ENCODE measurements at regions not wholly inside any gene's neighbourhood (a gene's known extent, or its start where the extent isn't known, plus 50 kb on each side); places are given as distances from the start of the nearest gene placed in this dataset.

DNA sequence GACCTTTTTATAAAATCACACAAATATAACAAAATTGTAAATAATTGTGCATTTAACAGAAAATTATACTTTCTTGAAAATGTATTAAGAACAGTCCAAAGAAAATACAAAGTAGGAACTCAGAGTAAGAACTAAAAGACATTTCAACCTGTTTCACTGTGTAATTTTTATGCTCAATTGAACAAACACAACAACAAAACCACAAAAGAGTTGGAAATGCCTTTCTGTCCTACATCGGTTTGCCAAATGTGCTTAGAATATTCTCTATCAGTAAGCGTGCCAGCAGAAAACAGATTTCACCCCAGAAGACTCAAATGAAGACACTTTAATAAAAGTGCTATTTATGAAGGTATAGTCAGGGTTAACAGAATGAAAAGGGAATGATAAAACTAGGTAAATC is 592.1 kb downstream of the PRELID2 start:
- H3K4me3 Mint-ChIP-seq (ENCODE audit: unreplicated experiment) = no peak overlapping the region
- Histone ChIP-seq H3K36me3 (ENCODE audit: insufficient read depth, low read length) (no peaks in the 10 kb centered on the region), H3K9me3 (ENCODE audit: insufficient read depth, low read depth, low read length) (no peaks in the 10 kb centered on the region), H3K9ac (ENCODE audit: low read length) (no peak overlapping the region), H3K4me2 (ENCODE audit: low read length) (no peak overlapping the region), H3K4me1 (ENCODE audit: insufficient read depth, low read length) (no peaks in the 10 kb centered on the region), H3K4me3 (ENCODE audit: insufficient read depth, low read depth, low read length) (no peak overlapping the region), H3K27me3 (ENCODE audit: insufficient read depth, low read length) (no peaks in the 10 kb centered on the region), H4K20me1 (ENCODE audit: insufficient read depth, low read length) (no peaks in the 10 kb centered on the region), H3K79me2 (ENCODE audit: insufficient read depth, low read length) (no peaks in the 10 kb centered on the region), H3K27ac (ENCODE audit: low read depth, low read length) (no peak overlapping the region), H2AFZ (ENCODE audit: low read depth, low read length) (no peak overlapping the region)
- no peak for DNase-seq (ENCODE audit: low read depth)
- no peaks in the 10 kb centered on the region for H3K9me3 Mint-ChIP-seq (ENCODE audit: unreplicated experiment)
- no peaks in the 10 kb centered on the region for H3K27me3 Mint-ChIP-seq (ENCODE audit: low read depth, unreplicated experiment)
- H3K4me1 Mint-ChIP-seq (ENCODE audit: low read depth, unreplicated experiment) = peaks cover 28% of the 10 kb centered on the region
- H3K36me3 Mint-ChIP-seq (ENCODE audit: low read depth, unreplicated experiment) = no peaks in the 10 kb centered on the region
- H3K27ac Mint-ChIP-seq (ENCODE audit: unreplicated experiment) = no peak overlapping the region
- no peak for TF ChIP-seq EZH2 (IDR thresholded peaks at IDR 0.05; ENCODE audit: insufficient read depth, low read length)
- TF ChIP-seq, protein P1, sequence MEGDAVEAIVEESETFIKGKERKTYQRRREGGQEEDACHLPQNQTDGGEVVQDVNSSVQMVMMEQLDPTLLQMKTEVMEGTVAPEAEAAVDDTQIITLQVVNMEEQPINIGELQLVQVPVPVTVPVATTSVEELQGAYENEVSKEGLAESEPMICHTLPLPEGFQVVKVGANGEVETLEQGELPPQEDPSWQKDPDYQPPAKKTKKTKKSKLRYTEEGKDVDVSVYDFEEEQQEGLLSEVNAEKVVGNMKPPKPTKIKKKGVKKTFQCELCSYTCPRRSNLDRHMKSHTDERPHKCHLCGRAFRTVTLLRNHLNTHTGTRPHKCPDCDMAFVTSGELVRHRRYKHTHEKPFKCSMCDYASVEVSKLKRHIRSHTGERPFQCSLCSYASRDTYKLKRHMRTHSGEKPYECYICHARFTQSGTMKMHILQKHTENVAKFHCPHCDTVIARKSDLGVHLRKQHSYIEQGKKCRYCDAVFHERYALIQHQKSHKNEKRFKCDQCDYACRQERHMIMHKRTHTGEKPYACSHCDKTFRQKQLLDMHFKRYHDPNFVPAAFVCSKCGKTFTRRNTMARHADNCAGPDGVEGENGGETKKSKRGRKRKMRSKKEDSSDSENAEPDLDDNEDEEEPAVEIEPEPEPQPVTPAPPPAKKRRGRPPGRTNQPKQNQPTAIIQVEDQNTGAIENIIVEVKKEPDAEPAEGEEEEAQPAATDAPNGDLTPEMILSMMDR (IDR thresholded peaks at IDR 0.05; ENCODE audit: insufficient read depth, low read depth, low read length) = no peak
- no peak for FAIRE-seq

DNA sequence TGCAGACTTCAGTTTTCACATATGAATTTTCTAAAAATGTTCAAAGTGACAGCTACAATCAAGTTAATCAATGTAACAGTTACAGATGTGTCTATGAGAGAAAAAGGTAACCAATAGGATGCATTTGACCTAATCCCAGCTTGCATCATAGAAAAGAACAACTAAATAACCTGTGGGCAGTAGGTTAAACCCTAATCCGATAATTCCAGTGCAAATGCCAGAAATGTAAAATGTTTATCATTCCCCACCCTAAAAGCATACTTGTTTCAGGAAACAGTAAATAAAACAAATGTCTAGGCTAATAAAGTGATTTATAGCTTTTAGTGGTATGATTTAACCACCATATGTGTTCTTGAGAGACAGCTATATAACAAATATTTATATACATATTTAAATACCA is 592.6 kb downstream of the PRELID2 start:
- H3K27me3 Mint-ChIP-seq (ENCODE audit: low read depth, unreplicated experiment) = no peaks in the 10 kb centered on the region
- TF ChIP-seq EZH2 (IDR thresholded peaks at IDR 0.05; ENCODE audit: insufficient read depth, low read length) = no peak
- TF ChIP-seq, protein P1 (IDR thresholded peaks at IDR 0.05; ENCODE audit: insufficient read depth, low read depth, low read length) = no peak
- H3K4me1 Mint-ChIP-seq (ENCODE audit: low read depth, unreplicated experiment) = peaks cover 29% of the 10 kb centered on the region

DNA sequence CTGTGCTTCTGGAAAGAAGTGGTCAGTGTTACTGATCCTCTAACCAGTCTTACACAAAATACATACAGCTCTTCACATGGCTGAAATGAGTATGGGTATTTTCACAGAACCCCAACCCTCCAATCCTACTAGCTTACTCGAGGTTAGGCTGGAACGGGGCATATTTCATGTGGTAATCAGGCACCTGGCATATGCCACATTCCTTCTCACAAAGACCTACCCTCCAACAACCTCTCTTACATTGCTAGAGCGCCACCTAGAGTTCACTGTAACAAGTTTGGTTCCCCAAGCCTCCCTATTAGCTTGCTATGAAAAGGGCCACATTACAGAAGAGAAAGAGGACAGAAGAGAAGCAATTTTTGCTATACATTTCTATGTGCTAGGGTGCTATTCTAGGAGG is 597.3 kb downstream of the PRELID2 start:
- Histone ChIP-seq H3K36me3 (ENCODE audit: insufficient read depth, low read length) (no peaks in the 10 kb centered on the region), H3K27ac (ENCODE audit: low read depth, low read length) (no peak overlapping the region), H3K4me2 (ENCODE audit: low read length) (no peak overlapping the region), H3K9ac (ENCODE audit: low read length) (no peak overlapping the region), H2AFZ (ENCODE audit: low read depth, low read length) (no peak overlapping the region), H3K27me3 (ENCODE audit: insufficient read depth, low read length) (no peaks in the 10 kb centered on the region), H4K20me1 (ENCODE audit: insufficient read depth, low read length) (no peaks in the 10 kb centered on the region), H3K4me1 (ENCODE audit: insufficient read depth, low read length) (no peaks in the 10 kb centered on the region), H3K79me2 (ENCODE audit: insufficient read depth, low read length) (no peaks in the 10 kb centered on the region), H3K9me3 (ENCODE audit: insufficient read depth, low read depth, low read length) (no peaks in the 10 kb centered on the region), H3K4me3 (ENCODE audit: insufficient read depth, low read depth, low read length) (no peak overlapping the region)
- H3K4me3 Mint-ChIP-seq (ENCODE audit: unreplicated experiment) = no peak overlapping the region
- H3K9me3 Mint-ChIP-seq (ENCODE audit: unreplicated experiment) = no peaks in the 10 kb centered on the region
- FAIRE-seq = no peak
- no peaks in the 10 kb centered on the region for H3K36me3 Mint-ChIP-seq (ENCODE audit: low read depth, unreplicated experiment)
- H3K27me3 Mint-ChIP-seq (ENCODE audit: low read depth, unreplicated experiment) = no peaks in the 10 kb centered on the region
- TF ChIP-seq, protein P1 (IDR thresholded peaks at IDR 0.05; ENCODE audit: insufficient read depth, low read depth, low read length) = peak; percentile 49
- TF ChIP-seq EZH2 (IDR thresholded peaks at IDR 0.05; ENCODE audit: insufficient read depth, low read length) = no peak
- peaks cover 13% of the 10 kb centered on the region for H3K4me1 Mint-ChIP-seq (ENCODE audit: low read depth, unreplicated experiment)
- H3K27ac Mint-ChIP-seq (ENCODE audit: unreplicated experiment) = no peak overlapping the region
- peak; percentile 8 for DNase-seq (ENCODE audit: low read depth)

More for the DNA sequence above, 592.6 kb downstream of the PRELID2 start:
- no peaks in the 10 kb centered on the region for H3K36me3 ChIP-seq (ENCODE audit: insufficient read depth, low read length)
- no peaks in the 10 kb centered on the region for H3K9me3 ChIP-seq (ENCODE audit: insufficient read depth, low read depth, low read length)
- no peaks in the 10 kb centered on the region for H4K20me1 ChIP-seq (ENCODE audit: insufficient read depth, low read length)
- no peak overlapping the region for H3K4me3 ChIP-seq (ENCODE audit: insufficient read depth, low read depth, low read length)
- H3K27ac Mint-ChIP-seq (ENCODE audit: unreplicated experiment) = no peak overlapping the region
- no peak overlapping the region for H2AFZ ChIP-seq (ENCODE audit: low read depth, low read length)
- DNase-seq (ENCODE audit: low read depth) (no peak), FAIRE-seq (no peak)
- H3K4me2 ChIP-seq (ENCODE audit: low read length) = no peak overlapping the region
- no peaks in the 10 kb centered on the region for H3K36me3 Mint-ChIP-seq (ENCODE audit: low read depth, unreplicated experiment)
- H3K27ac ChIP-seq (ENCODE audit: low read depth, low read length) = no peak overlapping the region
- H3K9me3 Mint-ChIP-seq (ENCODE audit: unreplicated experiment) = no peaks in the 10 kb centered on the region
- H3K79me2 ChIP-seq (ENCODE audit: insufficient read depth, low read length) = no peaks in the 10 kb centered on the region
- H3K4me1 ChIP-seq (ENCODE audit: insufficient read depth, low read length) = no peaks in the 10 kb centered on the region
- H3K9ac ChIP-seq (ENCODE audit: low read length) = no peak overlapping the region
- H3K27me3 ChIP-seq (ENCODE audit: insufficient read depth, low read length) = no peaks in the 10 kb centered on the region
- H3K4me3 Mint-ChIP-seq (ENCODE audit: unreplicated experiment) = no peak overlapping the region

All from astrocyte (in vitro differentiated cells and primary cell).